A549 (cell line): ENCODE measurements at regions not wholly inside any gene's neighbourhood (a gene's known extent, or its start where the extent isn't known, plus 50 kb on each side); places are given as distances from the start of the nearest gene placed in this dataset.

ENCODE experiments used
- BHLHE40 ChIP-seq: IDR thresholded peaks from 2 replicates; pipeline ENCODE4 v1.6.1; 2012; ENCODE audit warnings: low read depth, low read length, inconsistent platforms
- CTCF ChIP-seq: fragments of >200 bp; sonication (Bioruptor Twin); formaldehyde crosslinking; IDR thresholded peaks from 3 replicates; pipeline ENCODE4 v1.5.1; 2016
- NFE2L2 ChIP-seq: fragments of 150-350 bp; conservative IDR thresholded peaks from 2 replicates; pipeline ENCODE4 v1.6.1; 2014; ENCODE audit warnings: low read length
- NR3C1 ChIP-seq: fragments of >200 bp; sonication (Bioruptor Twin); formaldehyde crosslinking; IDR thresholded peaks from 3 replicates; pipeline ENCODE4 v1.6.1; 2017
- RAD21 ChIP-seq, 2 experiments: fragments of >200 bp in 1 of 2; sonication (Bioruptor Twin) in 1 of 2; formaldehyde crosslinking in 1 of 2; IDR thresholded peaks in 1 of 2; conservative IDR thresholded peaks in 1 of 2; 2 replicates in 1 of 2; 3 replicates in 1 of 2; pipeline ENCODE4 v1.6.1; 2012 to 2018; ENCODE audit warnings: inconsistent platforms in 1 of 2
- SREBF2 ChIP-seq: fragments of 450-650 bp; IDR thresholded peaks from 2 replicates; pipeline ENCODE4 v1.6.1; 2014; ENCODE audit warnings: mild to moderate bottlenecking, moderate library complexity
- TF ChIP-seq, protein P1 (sequence below): fragments of 450-650 bp; IDR thresholded peaks from 2 replicates; pipeline ENCODE4 v1.6.1; 2014; ENCODE audit warnings: antibody characterized with exemption
- TF ChIP-seq, protein P2 (sequence below): fragments of 200-600 bp; sonication (generic); IDR thresholded peaks from 2 replicates; pipeline ENCODE4 v1.6.1; 2016; ENCODE audit warnings: antibody characterized with exemption, mild to moderate bottlenecking, moderate library complexity

GRCh38 chr13:55999709-56000108, 1141.0 kb upstream of the PRR20A start:
- TF ChIP-seq CTCF: no peak
- TF ChIP-seq, protein P1, sequence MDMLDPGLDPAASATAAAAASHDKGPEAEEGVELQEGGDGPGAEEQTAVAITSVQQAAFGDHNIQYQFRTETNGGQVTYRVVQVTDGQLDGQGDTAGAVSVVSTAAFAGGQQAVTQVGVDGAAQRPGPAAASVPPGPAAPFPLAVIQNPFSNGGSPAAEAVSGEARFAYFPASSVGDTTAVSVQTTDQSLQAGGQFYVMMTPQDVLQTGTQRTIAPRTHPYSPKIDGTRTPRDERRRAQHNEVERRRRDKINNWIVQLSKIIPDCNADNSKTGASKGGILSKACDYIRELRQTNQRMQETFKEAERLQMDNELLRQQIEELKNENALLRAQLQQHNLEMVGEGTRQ: no peak
- TF ChIP-seq NR3C1: no peak
- TF ChIP-seq, protein P2, sequence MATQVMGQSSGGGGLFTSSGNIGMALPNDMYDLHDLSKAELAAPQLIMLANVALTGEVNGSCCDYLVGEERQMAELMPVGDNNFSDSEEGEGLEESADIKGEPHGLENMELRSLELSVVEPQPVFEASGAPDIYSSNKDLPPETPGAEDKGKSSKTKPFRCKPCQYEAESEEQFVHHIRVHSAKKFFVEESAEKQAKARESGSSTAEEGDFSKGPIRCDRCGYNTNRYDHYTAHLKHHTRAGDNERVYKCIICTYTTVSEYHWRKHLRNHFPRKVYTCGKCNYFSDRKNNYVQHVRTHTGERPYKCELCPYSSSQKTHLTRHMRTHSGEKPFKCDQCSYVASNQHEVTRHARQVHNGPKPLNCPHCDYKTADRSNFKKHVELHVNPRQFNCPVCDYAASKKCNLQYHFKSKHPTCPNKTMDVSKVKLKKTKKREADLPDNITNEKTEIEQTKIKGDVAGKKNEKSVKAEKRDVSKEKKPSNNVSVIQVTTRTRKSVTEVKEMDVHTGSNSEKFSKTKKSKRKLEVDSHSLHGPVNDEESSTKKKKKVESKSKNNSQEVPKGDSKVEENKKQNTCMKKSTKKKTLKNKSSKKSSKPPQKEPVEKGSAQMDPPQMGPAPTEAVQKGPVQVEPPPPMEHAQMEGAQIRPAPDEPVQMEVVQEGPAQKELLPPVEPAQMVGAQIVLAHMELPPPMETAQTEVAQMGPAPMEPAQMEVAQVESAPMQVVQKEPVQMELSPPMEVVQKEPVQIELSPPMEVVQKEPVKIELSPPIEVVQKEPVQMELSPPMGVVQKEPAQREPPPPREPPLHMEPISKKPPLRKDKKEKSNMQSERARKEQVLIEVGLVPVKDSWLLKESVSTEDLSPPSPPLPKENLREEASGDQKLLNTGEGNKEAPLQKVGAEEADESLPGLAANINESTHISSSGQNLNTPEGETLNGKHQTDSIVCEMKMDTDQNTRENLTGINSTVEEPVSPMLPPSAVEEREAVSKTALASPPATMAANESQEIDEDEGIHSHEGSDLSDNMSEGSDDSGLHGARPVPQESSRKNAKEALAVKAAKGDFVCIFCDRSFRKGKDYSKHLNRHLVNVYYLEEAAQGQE: no peak
- TF ChIP-seq RAD21 (conservative IDR thresholded peaks at IDR 0.05 in 1 of 2, IDR thresholded peaks at IDR 0.05 in 1 of 2): no peak
- no peak for TF ChIP-seq SREBF2
- TF ChIP-seq BHLHE40: no peak
- no peak for TF ChIP-seq NFE2L2
